Bronchial epithelial cell (primary cell): ENCODE measurements at regions not wholly inside any gene's neighbourhood (a gene's known extent, or its start where the extent isn't known, plus 50 kb on each side); places are given as distances from the start of the nearest gene placed in this dataset.

Experiments used
- DNase-seq: peaks from one replicate; pipeline ENCODE4 v3.0.0-alpha.2; 2010; ENCODE audit warnings: low read depth
- FAIRE-seq: peaks from 2 replicates; lab custom pipeline; 2011; peaks lifted over from hg19 to GRCh38; lab: Jason Lieb, UNC
- H3K27me3 ChIP-seq: 2 replicates; pipeline ENCODE4 v1.5.1; 2011; ENCODE audit warnings: low read length; ENCODE audit not compliant: control insufficient read depth, insufficient read depth
- H3K36me3 ChIP-seq: 2 replicates; pipeline ENCODE4 v1.5.1; 2011; ENCODE audit warnings: low read length; ENCODE audit not compliant: control insufficient read depth, insufficient read depth
- H3K4me3 ChIP-seq: 2 replicates; pipeline ENCODE4 v1.5.1; 2011; ENCODE audit warnings: mild to moderate bottlenecking, low read depth, low read length, control low read depth
- TF ChIP-seq, protein P1 (sequence below): IDR thresholded peaks from 2 replicates; pipeline ENCODE4 v1.5.1; 2011; ENCODE audit warnings: mild to moderate bottlenecking, moderate library complexity, low read length, control low read depth, inconsistent platforms; ENCODE audit not compliant: insufficient read depth, severe bottlenecking

DNA sequence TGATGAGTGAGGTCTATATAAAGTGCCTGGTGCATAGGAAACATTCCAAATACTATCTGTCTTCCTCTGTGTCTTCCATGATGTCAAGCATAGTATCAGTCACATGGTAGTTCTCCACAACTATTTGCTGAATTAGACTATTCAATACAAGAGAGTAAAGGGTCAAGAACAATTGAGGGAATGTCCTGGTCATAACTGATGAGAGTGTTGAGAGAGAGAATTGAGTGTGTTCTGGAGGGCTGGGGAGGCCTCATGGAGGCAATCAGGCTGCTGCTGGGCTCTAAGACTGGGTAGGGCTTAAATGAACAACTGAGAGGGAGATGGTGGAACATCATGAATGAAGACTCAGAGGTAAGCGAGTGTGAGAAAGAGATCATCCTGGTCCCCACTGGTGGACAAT lies 433.7 kb upstream of the ONECUT1 start:
- TF ChIP-seq, protein P1, sequence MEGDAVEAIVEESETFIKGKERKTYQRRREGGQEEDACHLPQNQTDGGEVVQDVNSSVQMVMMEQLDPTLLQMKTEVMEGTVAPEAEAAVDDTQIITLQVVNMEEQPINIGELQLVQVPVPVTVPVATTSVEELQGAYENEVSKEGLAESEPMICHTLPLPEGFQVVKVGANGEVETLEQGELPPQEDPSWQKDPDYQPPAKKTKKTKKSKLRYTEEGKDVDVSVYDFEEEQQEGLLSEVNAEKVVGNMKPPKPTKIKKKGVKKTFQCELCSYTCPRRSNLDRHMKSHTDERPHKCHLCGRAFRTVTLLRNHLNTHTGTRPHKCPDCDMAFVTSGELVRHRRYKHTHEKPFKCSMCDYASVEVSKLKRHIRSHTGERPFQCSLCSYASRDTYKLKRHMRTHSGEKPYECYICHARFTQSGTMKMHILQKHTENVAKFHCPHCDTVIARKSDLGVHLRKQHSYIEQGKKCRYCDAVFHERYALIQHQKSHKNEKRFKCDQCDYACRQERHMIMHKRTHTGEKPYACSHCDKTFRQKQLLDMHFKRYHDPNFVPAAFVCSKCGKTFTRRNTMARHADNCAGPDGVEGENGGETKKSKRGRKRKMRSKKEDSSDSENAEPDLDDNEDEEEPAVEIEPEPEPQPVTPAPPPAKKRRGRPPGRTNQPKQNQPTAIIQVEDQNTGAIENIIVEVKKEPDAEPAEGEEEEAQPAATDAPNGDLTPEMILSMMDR = no peak
- Histone ChIP-seq H3K4me3 (no peak overlapping the region), H3K36me3 (no peaks in the 10 kb centered on the region), H3K27me3 (no peaks in the 10 kb centered on the region)
- FAIRE-seq (peak; percentile 7), DNase-seq (no peak)

DNA sequence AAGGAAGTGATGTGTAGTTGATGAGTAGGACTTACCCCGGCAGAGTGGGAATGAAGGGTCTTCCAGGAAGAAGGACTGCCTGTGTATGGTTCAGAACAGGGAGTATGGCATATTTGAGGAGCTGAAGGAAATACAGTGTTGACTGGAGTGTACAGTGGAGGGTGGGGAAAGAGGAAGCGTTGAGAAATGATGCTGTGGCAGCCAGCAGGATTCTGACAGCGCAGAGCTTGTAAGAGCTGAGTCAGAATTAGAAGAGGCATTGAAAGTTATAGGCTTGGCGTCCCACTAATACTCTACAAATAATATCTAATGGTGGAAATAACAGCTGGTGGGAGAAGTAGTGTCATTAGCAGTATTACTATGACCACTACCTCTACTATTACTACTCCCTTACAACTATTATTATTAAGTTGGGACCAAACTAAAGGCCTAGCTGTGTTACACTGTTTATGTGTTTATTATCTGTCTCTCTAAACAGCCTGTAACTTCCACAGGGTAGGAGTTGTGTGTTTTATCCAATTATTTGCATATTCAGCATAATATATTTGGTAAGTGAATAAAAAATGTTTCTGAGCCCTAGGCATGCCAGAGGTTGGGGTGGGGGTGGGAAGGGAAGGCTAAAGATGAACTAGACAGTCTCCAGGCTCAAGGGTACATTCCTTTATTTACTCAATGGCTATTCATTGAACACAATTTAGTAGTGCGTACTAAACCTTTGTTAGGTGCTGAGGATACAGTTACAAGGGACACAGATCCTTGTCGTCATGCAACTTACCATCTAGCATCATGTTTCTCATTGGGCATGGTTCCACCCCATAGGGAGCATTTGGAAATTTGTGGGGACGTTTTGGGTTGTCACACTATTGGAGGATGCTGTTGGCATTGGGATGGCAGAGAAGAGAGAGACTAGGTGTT lies 428.8 kb upstream of the ONECUT1 start:
- no peak for DNase-seq
- Histone ChIP-seq H3K27me3 (no peaks in the 10 kb centered on the region), H3K36me3 (no peaks in the 10 kb centered on the region), H3K4me3 (no peak overlapping the region)
- TF ChIP-seq, protein P1 = no peak
- no peak for FAIRE-seq

DNA sequence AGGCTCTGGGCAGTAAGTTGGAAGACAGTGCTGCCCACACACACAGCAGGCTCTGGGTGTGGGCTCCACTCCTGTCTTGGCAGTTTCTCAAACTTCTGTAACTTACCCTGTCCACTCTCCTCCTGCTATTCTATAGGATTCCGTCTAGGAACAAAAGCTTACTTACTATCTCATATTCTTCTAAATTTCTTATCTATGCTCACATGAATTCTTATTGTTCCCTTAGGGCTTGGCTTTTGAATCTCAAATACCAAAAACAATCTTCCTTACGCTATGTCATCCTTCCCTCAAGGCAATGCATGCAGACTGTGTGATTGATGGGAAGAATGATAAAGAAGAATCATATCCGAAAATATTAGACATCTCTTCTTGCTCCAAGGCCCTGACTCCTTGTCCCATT lies 425.9 kb upstream of the ONECUT1 start:
- Histone ChIP-seq H3K4me3 (no peak overlapping the region), H3K27me3 (no peaks in the 10 kb centered on the region), H3K36me3 (no peaks in the 10 kb centered on the region)
- DNase-seq (no peak), FAIRE-seq (no peak)
- TF ChIP-seq, protein P1 = no peak

DNA sequence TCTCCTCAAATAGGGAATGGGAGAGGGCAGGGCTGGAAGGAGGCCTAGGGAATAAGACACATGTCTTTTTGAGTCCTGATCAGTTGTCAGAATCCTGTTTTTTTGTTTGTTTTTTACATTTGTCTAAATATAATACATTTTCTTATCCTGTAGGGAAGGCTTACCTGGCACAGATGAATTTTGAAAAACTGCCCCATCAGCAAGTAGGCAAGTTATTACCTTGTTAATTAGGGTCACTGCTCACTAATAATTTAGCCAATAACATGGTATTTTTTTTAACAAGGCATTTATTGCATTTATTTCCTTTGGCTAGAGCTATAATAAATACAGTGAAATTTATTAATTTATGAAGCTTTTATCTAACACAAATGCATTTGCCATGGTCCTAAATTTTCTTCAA lies 423.2 kb upstream of the ONECUT1 start:
- FAIRE-seq = no peak
- Histone ChIP-seq H3K4me3 (no peak overlapping the region), H3K36me3 (no peaks in the 10 kb centered on the region), H3K27me3 (no peaks in the 10 kb centered on the region)
- TF ChIP-seq, protein P1 = no peak
- no peak for DNase-seq

DNA sequence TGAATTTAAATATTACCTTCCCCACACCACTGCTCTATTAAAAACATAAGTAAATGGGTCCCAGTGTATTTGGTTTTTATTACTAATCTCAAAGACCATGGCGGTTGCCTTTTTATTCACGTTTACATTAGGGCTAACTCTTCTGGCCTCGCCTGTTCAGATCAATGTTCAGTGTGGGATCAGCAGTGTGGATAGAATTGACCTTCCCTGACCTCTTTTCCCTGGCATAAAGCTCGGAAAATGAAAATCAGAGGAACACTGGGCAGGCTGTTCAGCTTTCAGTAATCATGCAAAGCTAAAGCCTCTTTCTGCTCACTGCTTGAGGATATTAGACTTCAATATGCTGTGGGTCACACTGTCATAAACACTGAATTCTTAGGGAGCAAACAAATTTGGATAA lies 422.6 kb upstream of the ONECUT1 start:
- Histone ChIP-seq H3K4me3 (no peak overlapping the region), H3K27me3 (no peaks in the 10 kb centered on the region), H3K36me3 (no peaks in the 10 kb centered on the region)
- TF ChIP-seq, protein P1 = no peak
- no peak for DNase-seq
- FAIRE-seq = no peak

DNA sequence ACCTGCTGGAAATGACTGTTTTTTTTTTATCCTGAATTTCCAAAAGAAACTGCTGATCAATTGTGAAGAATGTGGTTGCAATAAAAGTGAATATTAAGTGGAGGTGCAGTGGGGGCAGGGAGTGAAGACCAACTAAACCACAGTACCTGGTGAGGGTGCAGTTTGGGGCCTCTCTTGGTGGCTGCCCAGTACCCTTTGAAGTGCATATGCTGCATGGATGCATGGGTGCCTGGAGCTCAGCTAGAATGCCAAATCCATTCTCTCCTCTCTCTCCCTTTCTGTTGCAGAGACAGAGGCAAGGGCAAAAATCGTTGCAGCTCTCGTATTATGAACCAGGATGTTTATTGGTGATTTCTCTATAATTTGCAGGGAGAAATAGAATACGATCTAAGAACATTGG lies 420.5 kb upstream of the ONECUT1 start:
- FAIRE-seq (no peak), DNase-seq (no peak)
- Histone ChIP-seq H3K4me3 (no peak overlapping the region), H3K27me3 (no peaks in the 10 kb centered on the region), H3K36me3 (no peaks in the 10 kb centered on the region)
- TF ChIP-seq, protein P1 = no peak
